Fibroblast of villous mesenchyme (primary cell): ENCODE measurements at regions not wholly inside any gene's neighbourhood (a gene's known extent, or its start where the extent isn't known, plus 50 kb on each side); places are given as distances from the start of the nearest gene placed in this dataset.
A peak's percentile ranks its signal among the peaks of the same experiment; 100 is the strongest.
"Not testable (repeated sequence)": the region's sequence is repeated elsewhere in the genome, so short reads cannot be mapped to it uniquely, and the experiment has no call there.

Source experiments
- DNase-seq: peaks from one replicate; pipeline ENCODE4 v3.0.0-alpha.2; 2010; ENCODE audit warnings: low read depth
- H3K4me3 ChIP-seq: 2 replicates; pipeline ENCODE4 v1.5.1; 2011; ENCODE audit warnings: low read depth, mild to moderate bottlenecking, low read length
- CTCF ChIP-seq: IDR thresholded peaks from 2 replicates; pipeline ENCODE4 v1.5.1; 2012; ENCODE audit warnings: low read depth, mild to moderate bottlenecking, low read length; ENCODE audit not compliant: insufficient read depth

GRCh38 chr2:228919808-228920207 lies 351.3 kb downstream of the PID1 start:
- no peak overlapping the region for H3K4me3 ChIP-seq
- DNase-seq: no peak
- TF ChIP-seq CTCF: no peak

GRCh38 chr2:228917220-228917619 lies 353.9 kb downstream of the PID1 start:
- no peak overlapping the region for H3K4me3 ChIP-seq
- DNase-seq: peak; percentile 31
- TF ChIP-seq CTCF: no peak

- H3K4me3 ChIP-seq: no peak overlapping the region
- no peak for TF ChIP-seq CTCF
- DNase-seq: no peak
Measured at GRCh38 chr2:228916416-228917090, 354.5 kb downstream of the PID1 start.

- TF ChIP-seq CTCF: no peak
- DNase-seq: no peak
- no peak overlapping the region for H3K4me3 ChIP-seq
Measured at GRCh38 chr2:228913176-228913575, 357.9 kb downstream of the PID1 start.

GRCh38 chr2:228910872-228911271 lies 360.2 kb downstream of the PID1 start:
- not testable (repeated sequence) for DNase-seq

GRCh38 chr2:228902176-228902575 lies 368.9 kb downstream of the PID1 start:
- H3K4me3 ChIP-seq: no peak overlapping the region
- no peak for DNase-seq
- no peak for TF ChIP-seq CTCF

More at GRCh38 chr2:228910872-228911271, 360.2 kb downstream of the PID1 start:
- H3K4me3 ChIP-seq: not testable (repeated sequence)

- TF ChIP-seq CTCF: no peak
- DNase-seq: no peak
- no peak overlapping the region for H3K4me3 ChIP-seq
Measured at GRCh38 chr2:228901531-228901930, 369.6 kb downstream of the PID1 start.
